NCI-H748 treated with DMSO at 0.1 percent for 48 hours (cell line): ENCODE measurements at regions not wholly inside any gene's neighbourhood (a gene's known extent, or its start where the extent isn't known, plus 50 kb on each side); places are given as distances from the start of the nearest gene placed in this dataset.
"Not testable (repeated sequence)": the region's sequence is repeated elsewhere in the genome, so short reads cannot be mapped to it uniquely, and the experiment has no call there.

Experiments
- DNase-seq: peaks from one replicate; lab custom pipeline; 2025; lab: John Stamatoyannopoulos, UW

GRCh38 chr13:53285896-53286430 is 257.4 kb downstream of the OLFM4 start:
- DNase-seq, result no peak

- no peak for DNase-seq
Observed at GRCh38 chr13:53298396-53298795, 269.8 kb downstream of the OLFM4 start.

GRCh38 chr13:53301449-53301848 is 272.8 kb downstream of the OLFM4 start:
- DNase-seq, result peak; percentile 47

- DNase-seq, result not testable (repeated sequence)
Observed at GRCh38 chr13:53305419-53305818, 276.8 kb downstream of the OLFM4 start.

- no peak for DNase-seq
Observed at GRCh38 chr13:53310786-53311185, 282.2 kb downstream of the OLFM4 start.

GRCh38 chr13:53311561-53311960 is 282.9 kb downstream of the OLFM4 start:
- DNase-seq, result no peak

GRCh38 chr13:53321296-53321801 is 292.7 kb downstream of the OLFM4 start:
- no peak for DNase-seq

- no peak for DNase-seq
Observed at GRCh38 chr13:53324656-53325055, 296.0 kb downstream of the OLFM4 start.

- DNase-seq, result no peak
Observed at GRCh38 chr13:53326716-53327115, 298.1 kb downstream of the OLFM4 start.

- no peak for DNase-seq
Observed at GRCh38 chr13:53327680-53328315, 299.2 kb downstream of the OLFM4 start.

GRCh38 chr13:53336441-53337160 is 308.0 kb downstream of the OLFM4 start:
- DNase-seq, result no peak

- DNase-seq, result no peak
Observed at GRCh38 chr13:53338760-53339159, 310.1 kb downstream of the OLFM4 start.

GRCh38 chr13:53340505-53341143 is 312.0 kb downstream of the OLFM4 start:
- DNase-seq, result no peak

GRCh38 chr13:53341144-53341510 is 312.5 kb downstream of the OLFM4 start:
- DNase-seq, result no peak

- no peak for DNase-seq
Observed at GRCh38 chr13:53342623-53343360, 314.2 kb downstream of the OLFM4 start.

- DNase-seq, result no peak
Observed at GRCh38 chr13:53343361-53343744, 314.7 kb downstream of the OLFM4 start.

- no peak for DNase-seq
Observed at GRCh38 chr13:53351021-53351420, 322.4 kb downstream of the OLFM4 start.

GRCh38 chr13:53357582-53357981 is 329.0 kb downstream of the OLFM4 start:
- DNase-seq, result no peak

GRCh38 chr13:53368948-53369347 is 340.3 kb downstream of the OLFM4 start:
- no peak for DNase-seq

- DNase-seq, result no peak
Observed at GRCh38 chr13:53379485-53379884, 350.9 kb downstream of the OLFM4 start.

- DNase-seq, result peak; percentile 29
Observed at GRCh38 chr13:53382008-53382407, 353.4 kb downstream of the OLFM4 start.

- DNase-seq, result no peak
Observed at GRCh38 chr13:53398051-53398450, 369.4 kb downstream of the OLFM4 start.
